GM10266 (cell line): ENCODE measurements at regions not wholly inside any gene's neighbourhood (a gene's known extent, or its start where the extent isn't known, plus 50 kb on each side); places are given as distances from the start of the nearest gene placed in this dataset.

Source experiments
- DNase-seq: peaks from one replicate; pipeline ENCODE4 v3.0.0; 2012; ENCODE audit errors: extremely low spot score
- TF ChIP-seq, protein P1 (sequence below): IDR thresholded peaks from 2 replicates; pipeline ENCODE4 v1.5.1; 2012; ENCODE audit warnings: mild to moderate bottlenecking, low read depth; ENCODE audit not compliant: control insufficient read depth, insufficient read depth; ENCODE audit errors: missing control alignments

DNA sequence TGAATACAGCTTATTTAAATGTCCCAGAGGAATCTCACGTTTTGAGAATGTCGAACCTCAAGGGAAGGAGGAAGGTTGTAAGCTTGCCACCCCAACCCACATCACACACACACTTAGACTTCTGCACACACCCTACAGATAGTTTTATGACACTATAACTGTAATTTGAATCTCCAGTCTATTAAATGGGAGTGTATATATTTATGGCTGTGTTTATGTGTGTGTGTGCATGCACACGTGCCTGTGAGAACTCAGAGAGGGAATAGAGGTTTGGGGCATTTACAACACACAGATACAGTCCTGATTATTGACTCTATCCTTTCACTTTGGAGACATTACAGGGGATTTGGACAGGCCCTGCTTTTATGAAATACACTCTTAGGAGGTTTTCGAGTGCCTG lies 171.5 kb upstream of the MAF start:
- DNase-seq = no peak
- TF ChIP-seq, protein P1, sequence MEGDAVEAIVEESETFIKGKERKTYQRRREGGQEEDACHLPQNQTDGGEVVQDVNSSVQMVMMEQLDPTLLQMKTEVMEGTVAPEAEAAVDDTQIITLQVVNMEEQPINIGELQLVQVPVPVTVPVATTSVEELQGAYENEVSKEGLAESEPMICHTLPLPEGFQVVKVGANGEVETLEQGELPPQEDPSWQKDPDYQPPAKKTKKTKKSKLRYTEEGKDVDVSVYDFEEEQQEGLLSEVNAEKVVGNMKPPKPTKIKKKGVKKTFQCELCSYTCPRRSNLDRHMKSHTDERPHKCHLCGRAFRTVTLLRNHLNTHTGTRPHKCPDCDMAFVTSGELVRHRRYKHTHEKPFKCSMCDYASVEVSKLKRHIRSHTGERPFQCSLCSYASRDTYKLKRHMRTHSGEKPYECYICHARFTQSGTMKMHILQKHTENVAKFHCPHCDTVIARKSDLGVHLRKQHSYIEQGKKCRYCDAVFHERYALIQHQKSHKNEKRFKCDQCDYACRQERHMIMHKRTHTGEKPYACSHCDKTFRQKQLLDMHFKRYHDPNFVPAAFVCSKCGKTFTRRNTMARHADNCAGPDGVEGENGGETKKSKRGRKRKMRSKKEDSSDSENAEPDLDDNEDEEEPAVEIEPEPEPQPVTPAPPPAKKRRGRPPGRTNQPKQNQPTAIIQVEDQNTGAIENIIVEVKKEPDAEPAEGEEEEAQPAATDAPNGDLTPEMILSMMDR = no peak

DNA sequence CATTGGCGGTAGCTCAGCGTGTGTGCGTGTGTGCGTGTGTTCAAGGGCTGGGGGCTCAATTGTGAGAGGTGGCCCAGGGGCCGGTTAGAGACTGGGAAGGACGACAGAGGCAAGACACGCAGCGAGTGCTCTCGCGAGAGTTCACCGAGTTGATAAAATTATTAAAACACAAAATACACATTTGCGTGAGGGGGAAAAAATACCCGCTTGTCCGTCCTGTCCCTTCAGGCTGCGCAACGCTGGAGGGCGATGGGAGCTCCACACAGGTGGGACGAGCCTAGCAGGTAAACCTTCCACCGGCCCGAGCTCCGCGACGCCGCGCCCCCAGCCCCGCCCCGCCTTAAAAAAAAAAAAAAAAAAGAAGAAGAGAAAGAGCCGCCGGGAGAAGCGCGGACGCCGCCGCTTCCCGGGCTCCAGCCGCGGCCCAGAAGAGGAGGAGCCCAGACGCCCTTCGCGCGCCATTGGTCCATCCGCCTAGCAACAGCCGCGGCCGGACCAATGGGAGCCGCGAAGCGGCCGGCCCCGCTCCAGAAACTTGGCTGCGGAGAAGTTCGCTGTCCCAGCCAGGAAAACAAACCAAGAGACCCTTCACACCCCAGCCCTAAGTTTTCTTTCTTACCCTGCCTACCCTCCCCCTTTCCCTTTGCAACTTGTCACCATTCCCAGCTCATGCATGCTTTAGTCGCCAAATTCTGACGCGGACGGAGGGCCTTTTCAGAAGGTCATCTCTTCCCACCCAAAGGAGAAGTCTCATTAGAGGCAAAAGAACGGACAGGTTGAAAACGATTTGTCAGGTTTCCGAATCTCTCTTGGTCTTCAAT lies 169.9 kb upstream of the MAF start:
- peak; percentile 82 for DNase-seq

DNA sequence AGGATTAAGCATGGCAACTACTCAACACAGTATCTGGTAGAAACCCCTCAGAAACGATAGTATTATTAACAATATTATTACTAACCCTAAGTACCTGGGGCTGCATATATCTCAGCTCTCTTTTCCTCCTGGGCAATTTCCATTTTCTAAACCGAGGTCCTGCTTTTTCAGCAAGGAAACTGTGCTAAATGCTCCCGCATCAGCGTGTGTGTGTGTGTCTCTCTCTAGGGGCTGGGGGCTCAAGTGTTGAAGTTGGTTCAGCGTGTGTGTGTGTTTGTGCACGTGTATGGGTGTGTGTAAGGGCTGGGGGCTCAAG lies 169.3 kb upstream of the MAF start:
- TF ChIP-seq, protein P1 = no peak
- no peak for DNase-seq

More for the DNA sequence above, 169.9 kb upstream of the MAF start:
- TF ChIP-seq, protein P1 = no peak

DNA sequence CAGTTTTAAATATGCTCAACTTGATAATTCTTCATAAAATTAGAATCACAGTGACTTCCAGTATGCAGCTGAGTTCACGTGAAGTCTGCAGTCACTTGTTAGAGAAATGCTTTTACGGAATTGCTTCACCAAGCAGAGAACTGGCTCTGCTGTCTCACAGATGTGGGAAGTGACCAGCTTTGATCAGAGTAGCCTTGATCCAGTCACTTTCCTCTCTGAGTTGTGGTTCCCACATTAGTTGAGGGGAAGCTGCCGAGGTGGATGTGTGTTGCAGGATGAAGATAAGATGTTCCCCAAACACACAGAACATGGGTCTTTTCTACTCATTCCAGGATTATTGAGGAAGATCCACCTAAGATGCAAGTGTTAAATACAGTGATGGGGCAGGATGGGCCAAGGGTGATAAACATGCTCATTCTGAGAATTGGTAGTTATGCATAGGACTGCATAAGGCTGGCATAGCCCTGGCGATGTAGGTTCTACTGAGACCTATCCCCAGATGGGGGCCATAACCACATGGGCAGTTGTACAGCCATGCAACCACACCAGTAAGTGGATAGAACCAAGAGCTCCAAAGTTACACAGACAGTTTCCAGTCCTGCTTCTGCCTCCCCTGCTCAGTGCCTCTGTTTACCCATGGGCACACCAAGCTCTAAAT lies 168.9 kb upstream of the MAF start:
- TF ChIP-seq, protein P1 = no peak
- DNase-seq = no peak

DNA sequence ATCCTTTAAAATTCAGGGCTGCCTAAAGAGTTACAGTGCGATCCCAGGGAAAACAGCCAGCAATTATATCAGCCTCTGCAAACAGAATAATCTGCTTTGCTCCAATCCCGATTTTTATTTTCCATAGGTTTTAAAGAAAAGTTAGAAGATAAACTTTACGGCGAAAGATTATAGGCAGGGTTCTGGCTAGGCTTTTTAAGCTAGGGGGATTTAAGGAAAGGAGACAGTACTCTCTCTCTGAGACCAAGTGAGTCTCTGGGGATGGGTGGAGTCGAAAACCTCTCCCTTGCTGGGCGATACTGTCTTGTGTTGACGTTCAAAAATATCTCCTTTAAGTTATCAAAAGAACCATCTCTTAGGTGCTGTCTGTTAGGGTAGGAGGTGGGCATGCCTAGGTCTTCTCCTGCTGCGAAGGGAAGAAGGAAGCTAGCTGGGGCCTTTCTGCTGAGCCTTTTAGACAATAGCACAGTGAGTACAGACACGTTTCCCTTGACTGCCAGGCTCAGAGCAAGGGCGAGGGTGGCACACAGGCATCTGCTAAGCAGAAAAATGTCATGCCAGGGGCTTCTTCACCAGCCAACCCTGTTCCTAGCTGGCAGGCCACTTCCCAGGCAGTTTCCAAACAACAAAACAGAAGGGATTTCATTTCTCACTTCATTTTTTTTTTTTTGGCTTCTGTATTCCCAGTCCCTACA lies 167.9 kb upstream of the MAF start:
- TF ChIP-seq, protein P1 = no peak
- no peak for DNase-seq

DNA sequence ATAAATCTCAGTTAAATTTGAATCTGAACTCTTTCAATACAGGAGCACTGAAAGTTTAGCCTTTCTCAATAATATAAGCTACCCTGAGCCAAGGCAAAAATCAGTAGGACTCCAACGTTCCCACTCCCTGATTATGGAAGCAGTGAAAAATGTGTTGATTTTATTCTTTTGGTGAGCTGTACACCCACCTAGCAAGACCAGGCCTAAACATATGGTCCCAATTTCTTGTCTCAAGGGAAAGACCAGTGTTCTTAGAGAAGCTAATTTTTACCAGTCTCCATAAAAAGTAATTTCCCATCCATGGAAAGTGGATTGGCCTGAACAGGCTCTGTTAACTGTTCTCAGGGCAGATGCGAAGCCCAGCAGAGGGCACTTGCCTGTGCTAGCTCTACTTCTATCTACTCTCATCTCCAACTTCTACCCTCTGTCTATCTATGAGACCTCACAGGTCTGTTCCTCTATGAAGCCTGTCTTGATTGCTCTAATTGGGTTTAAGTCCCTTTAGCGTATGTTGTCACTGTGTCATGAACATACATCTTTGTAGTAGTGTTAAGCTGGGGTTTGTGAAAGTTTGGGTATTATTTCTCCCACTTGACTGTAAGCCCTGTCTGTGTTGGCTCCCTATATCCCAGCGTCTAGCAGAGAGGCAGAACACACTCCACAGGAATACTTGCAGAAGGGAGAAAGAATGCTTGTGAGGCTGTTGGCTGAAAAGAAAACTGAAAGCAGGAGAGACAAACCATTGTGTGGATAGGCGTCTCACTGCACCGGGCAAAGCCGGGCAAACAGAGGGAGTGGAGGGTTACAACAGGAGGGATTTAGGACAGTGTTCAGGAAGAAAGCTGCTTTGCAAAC lies 167.1 kb upstream of the MAF start:
- TF ChIP-seq, protein P1 = peak; percentile 28
- no peak for DNase-seq
